ENCODE measurements at regions not wholly inside any gene's neighbourhood (a gene's known extent, or its start where the extent isn't known, plus 50 kb on each side); places are given as distances from the start of the nearest gene placed in this dataset.

GRCh38 chr12:90085494-90086274, 377.0 kb upstream of the ATP2B1 start:
- H3K9me3 Mint-ChIP-seq (ENCODE audit: low read depth, unreplicated experiment): no peaks in the 10 kb centered on the region
- H3K4me1 Mint-ChIP-seq (ENCODE audit: low read depth, unreplicated experiment): peaks cover 4% of the 10 kb centered on the region
- TF ChIP-seq CTCF (IDR thresholded peaks at IDR 0.05; ENCODE audit: unreplicated experiment): no peak
- BruUV-seq (replicated peaks): no TSS peak
- DNase-seq: no peak
- no peak overlapping the region for H3K27ac Mint-ChIP-seq (ENCODE audit: unreplicated experiment)
- H3K4me3 Mint-ChIP-seq (ENCODE audit: low read depth, unreplicated experiment): no peak overlapping the region
- CTCF ChIA-PET: no interaction called here
- intact Hi-C loops (cut with micrococcal nuclease; ENCODE audit: unreplicated experiment): no loop called here
- H3K36me3 Mint-ChIP-seq (ENCODE audit: insufficient read depth, unreplicated experiment): no peaks in the 10 kb centered on the region
- H3K27me3 Mint-ChIP-seq (ENCODE audit: unreplicated experiment): no peaks in the 10 kb centered on the region

GRCh38 chr12:90084018-90084417, 375.4 kb upstream of the ATP2B1 start:
- CTCF ChIA-PET: no interaction called here
- Mint-ChIP-seq H3K4me1 (ENCODE audit: low read depth, unreplicated experiment) (no peaks in the 10 kb centered on the region), H3K27ac (ENCODE audit: unreplicated experiment) (no peak overlapping the region), H3K4me3 (ENCODE audit: low read depth, unreplicated experiment) (no peak overlapping the region), H3K36me3 (ENCODE audit: insufficient read depth, unreplicated experiment) (no peaks in the 10 kb centered on the region), H3K27me3 (ENCODE audit: unreplicated experiment) (no peaks in the 10 kb centered on the region), H3K9me3 (ENCODE audit: low read depth, unreplicated experiment) (no peaks in the 10 kb centered on the region)
- intact Hi-C loops (cut with micrococcal nuclease; ENCODE audit: unreplicated experiment): no loop called here
- TF ChIP-seq CTCF (IDR thresholded peaks at IDR 0.05; ENCODE audit: unreplicated experiment): no peak
- BruUV-seq (replicated peaks): no TSS peak
- DNase-seq: no peak

- no peak for DNase-seq
- Mint-ChIP-seq H3K9me3 (ENCODE audit: low read depth, unreplicated experiment) (no peaks in the 10 kb centered on the region), H3K36me3 (ENCODE audit: insufficient read depth, unreplicated experiment) (no peaks in the 10 kb centered on the region), H3K27me3 (ENCODE audit: unreplicated experiment) (no peaks in the 10 kb centered on the region), H3K4me3 (ENCODE audit: low read depth, unreplicated experiment) (no peak overlapping the region), H3K4me1 (ENCODE audit: low read depth, unreplicated experiment) (no peaks in the 10 kb centered on the region), H3K27ac (ENCODE audit: unreplicated experiment) (no peak overlapping the region)
- BruUV-seq (replicated peaks): no TSS peak
- CTCF ChIA-PET: no interaction called here
- no peak for TF ChIP-seq CTCF (IDR thresholded peaks at IDR 0.05; ENCODE audit: unreplicated experiment)
- intact Hi-C loops (cut with micrococcal nuclease; ENCODE audit: unreplicated experiment): no loop called here
Measured at GRCh38 chr12:90080616-90081015, 372.0 kb upstream of the ATP2B1 start.

- no peaks in the 10 kb centered on the region for H3K4me1 Mint-ChIP-seq (ENCODE audit: low read depth, unreplicated experiment)
- H3K27me3 Mint-ChIP-seq (ENCODE audit: unreplicated experiment): no peaks in the 10 kb centered on the region
- no peak for TF ChIP-seq CTCF (IDR thresholded peaks at IDR 0.05; ENCODE audit: unreplicated experiment)
- H3K27ac Mint-ChIP-seq (ENCODE audit: unreplicated experiment): no peak overlapping the region
- no peak for DNase-seq
- no peaks in the 10 kb centered on the region for H3K9me3 Mint-ChIP-seq (ENCODE audit: low read depth, unreplicated experiment)
- H3K4me3 Mint-ChIP-seq (ENCODE audit: low read depth, unreplicated experiment): no peak overlapping the region
- H3K36me3 Mint-ChIP-seq (ENCODE audit: insufficient read depth, unreplicated experiment): no peaks in the 10 kb centered on the region
- BruUV-seq (replicated peaks): no TSS peak
- intact Hi-C loops (cut with micrococcal nuclease; ENCODE audit: unreplicated experiment): no loop called here
- CTCF ChIA-PET: no interaction called here
Measured at GRCh38 chr12:90079529-90080210, 371.0 kb upstream of the ATP2B1 start.
